22Rv1 (cell line): ENCODE measurements at regions not wholly inside any gene's neighbourhood (a gene's known extent, or its start where the extent isn't known, plus 50 kb on each side); places are given as distances from the start of the nearest gene placed in this dataset.

Experiments
- H3K27ac ChIP-seq: fragments of 450-650 bp; 2 replicates; pipeline ENCODE4 v1.5.1; 2017
- CTCF ChIP-seq: fragments of 450-650 bp; IDR thresholded peaks from 2 replicates; pipeline ENCODE4 v1.5.1; 2017; ENCODE audit warnings: mild to moderate bottlenecking
- ZFX ChIP-seq: fragments of 450-650 bp; IDR thresholded peaks from 2 replicates; pipeline ENCODE4 v1.6.1; 2017; ENCODE audit warnings: antibody characterized with exemption, borderline replicate concordance

- no peak overlapping the region for H3K27ac ChIP-seq
- TF ChIP-seq CTCF: no peak
- TF ChIP-seq ZFX: no peak
These were observed 55.8 kb upstream of the WDR1 start for GRCh38 chr4:10172278-10172921.

- no peak overlapping the region for H3K27ac ChIP-seq
- TF ChIP-seq ZFX: no peak
- no peak for TF ChIP-seq CTCF
These were observed 54.5 kb upstream of the WDR1 start for GRCh38 chr4:10171055-10171454.

GRCh38 chr4:10169839-10170387 lies 53.3 kb upstream of the WDR1 start:
- TF ChIP-seq ZFX: no peak
- no peak overlapping the region for H3K27ac ChIP-seq

- H3K27ac ChIP-seq: no peak overlapping the region
- TF ChIP-seq ZFX: no peak
- no peak for TF ChIP-seq CTCF
These were observed 51.6 kb upstream of the WDR1 start for GRCh38 chr4:10168151-10168550.

- no peak overlapping the region for H3K27ac ChIP-seq
- TF ChIP-seq CTCF: no peak
- TF ChIP-seq ZFX: no peak
These were observed 50.6 kb upstream of the WDR1 start for GRCh38 chr4:10167201-10167600.
